ENCODE measurements at regions not wholly inside any gene's neighbourhood (a gene's known extent, or its start where the extent isn't known, plus 50 kb on each side); places are given as distances from the start of the nearest gene placed in this dataset.

- Histone ChIP-seq H3K4me1 (no peaks in the 10 kb centered on the region), H3K27ac (no peak overlapping the region), H3K4me2 (no peak overlapping the region), H3K4me3 (no peak overlapping the region), H3K9me3 (no peaks in the 10 kb centered on the region)
- CTCF ChIA-PET = interaction anchor here (0.6 kb wide), 1 partner anchor 221 kb away, joined by 3 read pairs; no protein-coding TSS in a partner anchor
- DNase-seq (ENCODE audit: low read depth in 1 of 2, low spot score in 1 of 2) (no peak), FAIRE-seq (no peak), ATAC-seq (no peak)
- WGBS (ENCODE audit: missing lambda C conversion rate) = 69% methylated on average over 6 of the region's 6 CpGs
- no peak for TF ChIP-seq RCOR1 (IDR thresholded peaks at IDR 0.05; ENCODE audit: low read depth, low read length)
- no peak for TF ChIP-seq NR3C1 (IDR thresholded peaks at IDR 0.05)
- TF ChIP-seq FOXS1 (CRISPR knock-in tag; IDR thresholded peaks at IDR 0.05) = no peak
- TF ChIP-seq HOXB5 (CRISPR knock-in tag; IDR thresholded peaks at IDR 0.05) = no peak
- no peak for TF ChIP-seq EHMT2 (IDR thresholded peaks at IDR 0.05; ENCODE audit: low read depth)
- TF ChIP-seq CBX8 (IDR thresholded peaks at IDR 0.05) = no peak
- no peak for TF ChIP-seq GATA3 (IDR thresholded peaks at IDR 0.05; ENCODE audit: borderline replicate concordance)
- TF ChIP-seq EP300 (IDR thresholded peaks at IDR 0.05) = no peak
- POLR2A ChIA-PET = no interaction called here
Measured at GRCh38 chr18:22521026-22521707, 103.5 kb upstream of the CTAGE1 start.

- ChIA-PET CTCF (no interaction called here), POLR2A (no interaction called here)
- no peak overlapping the region for H3K4me3 ChIP-seq
- H3K9me3 ChIP-seq = no peaks in the 10 kb centered on the region
- TF ChIP-seq ATOH8 (CRISPR knock-in tag; IDR thresholded peaks at IDR 0.05; ENCODE audit: low read depth) (no peak), JUNB (IDR thresholded peaks at IDR 0.05) (no peak), MYC (IDR thresholded peaks at IDR 0.05; ENCODE audit: borderline replicate concordance, low read length) (no peak), FOXS1 (CRISPR knock-in tag; IDR thresholded peaks at IDR 0.05) (no peak), CEBPB (IDR thresholded peaks at IDR 0.05) (no peak), CBX2 (IDR thresholded peaks at IDR 0.05; ENCODE audit: borderline replicate concordance, low read depth) (no peak), PHF8 (IDR thresholded peaks at IDR 0.05; ENCODE audit: borderline replicate concordance, low read depth) (no peak), HOXA7 (CRISPR knock-in tag; IDR thresholded peaks at IDR 0.05) (no peak)
- TF ChIP-seq, protein P1, sequence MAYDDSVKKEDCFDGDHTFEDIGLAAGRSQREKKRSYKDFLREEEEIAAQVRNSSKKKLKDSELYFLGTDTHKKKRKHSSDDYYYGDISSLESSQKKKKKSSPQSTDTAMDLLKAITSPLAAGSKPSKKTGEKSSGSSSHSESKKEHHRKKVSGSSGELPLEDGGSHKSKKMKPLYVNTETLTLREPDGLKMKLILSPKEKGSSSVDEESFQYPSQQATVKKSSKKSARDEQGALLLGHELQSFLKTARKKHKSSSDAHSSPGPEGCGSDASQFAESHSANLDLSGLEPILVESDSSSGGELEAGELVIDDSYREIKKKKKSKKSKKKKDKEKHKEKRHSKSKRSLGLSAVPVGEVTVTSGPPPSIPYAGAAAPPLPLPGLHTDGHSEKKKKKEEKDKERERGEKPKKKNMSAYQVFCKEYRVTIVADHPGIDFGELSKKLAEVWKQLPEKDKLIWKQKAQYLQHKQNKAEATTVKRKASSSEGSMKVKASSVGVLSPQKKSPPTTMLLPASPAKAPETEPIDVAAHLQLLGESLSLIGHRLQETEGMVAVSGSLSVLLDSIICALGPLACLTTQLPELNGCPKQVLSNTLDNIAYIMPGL (CRISPR knock-in tag; IDR thresholded peaks at IDR 0.05; ENCODE audit: borderline replicate concordance) = no peak
- ATAC-seq (no peak), DNase-seq (ENCODE audit: low read depth in 1 of 2, low spot score in 1 of 2) (no peak), FAIRE-seq (no peak)
- no peak overlapping the region for H3K27ac ChIP-seq
- 61% methylated on average over 2 of the region's 2 CpGs for WGBS (ENCODE audit: missing lambda C conversion rate)
- H3K4me2 ChIP-seq = no peak overlapping the region
- no peaks in the 10 kb centered on the region for H3K4me1 ChIP-seq
Measured at GRCh38 chr18:22523481-22523880, 105.8 kb upstream of the CTAGE1 start.

- CTCF ChIA-PET = interaction anchor here (0.8 to 1.0 kb wide), 2 partner anchors 11 to 15 kb away, joined by 3 to 4 read pairs; no protein-coding TSS in a partner anchor
- Histone ChIP-seq H3K4me3 (no peak overlapping the region), H3K9me3 (no peaks in the 10 kb centered on the region), H3K4me1 (no peaks in the 10 kb centered on the region), H3K27ac (no peak overlapping the region), H3K4me2 (no peak overlapping the region)
- no peak for DNase-seq (ENCODE audit: low read depth in 1 of 2, low spot score in 1 of 2)
- POLR2A ChIA-PET = no interaction called here
- 48% methylated on average over 6 of the region's 6 CpGs for WGBS (ENCODE audit: missing lambda C conversion rate)
- no peak for FAIRE-seq
- no peak for ATAC-seq
- TF ChIP-seq JUNB (IDR thresholded peaks at IDR 0.05) = no peak
Measured at GRCh38 chr18:22524783-22525182, 107.1 kb upstream of the CTAGE1 start.

GRCh38 chr18:22525313-22525712 lies 107.6 kb upstream of the CTAGE1 start:
- H3K4me2 ChIP-seq = no peak overlapping the region
- no peak for DNase-seq (ENCODE audit: low read depth in 1 of 2, low spot score in 1 of 2)
- ATAC-seq = no peak
- no peaks in the 10 kb centered on the region for H3K9me3 ChIP-seq
- H3K4me3 ChIP-seq = no peak overlapping the region
- TF ChIP-seq MAFK (IDR thresholded peaks at IDR 0.05; ENCODE audit: partially characterized antibody) = no peak
- WGBS (ENCODE audit: missing lambda C conversion rate) = 87% methylated on average over 3 of the region's 3 CpGs
- no peak for FAIRE-seq
- H3K27ac ChIP-seq = no peak overlapping the region
- ChIA-PET CTCF (no interaction called here), POLR2A (no interaction called here)
- H3K4me1 ChIP-seq = no peaks in the 10 kb centered on the region
